ENCODE measurements at regions not wholly inside any gene's neighbourhood (a gene's known extent, or its start where the extent isn't known, plus 50 kb on each side); places are given as distances from the start of the nearest gene placed in this dataset.

GRCh38 chr10:100653957-100654781 lies 91.2 kb upstream of the PAX2 start (continued):
- TF ChIP-seq ZNF132 (tag by site-specific recombination; IDR thresholded peaks at IDR 0.05; ENCODE audit: borderline replicate concordance): no peak
- TF ChIP-seq ZNF48 (tag by site-specific recombination; IDR thresholded peaks at IDR 0.05): no peak
- no peak for TF ChIP-seq ZBTB7A (tag by site-specific recombination; IDR thresholded peaks at IDR 0.05; ENCODE audit: low read depth)
- TF ChIP-seq ZNF350 (tag by site-specific recombination; IDR thresholded peaks at IDR 0.05): no peak
- TF ChIP-seq ZNF621 (tag by site-specific recombination; IDR thresholded peaks at IDR 0.05): no peak
- no peak for TF ChIP-seq ZNF112 (tag by site-specific recombination; IDR thresholded peaks at IDR 0.05)
- no peak for TF ChIP-seq ZNF404 (tag by site-specific recombination; IDR thresholded peaks at IDR 0.05)
- no peak for TF ChIP-seq ZNF140 (tag by site-specific recombination; IDR thresholded peaks at IDR 0.05)
- no peak for TF ChIP-seq ZNF221 (tag by site-specific recombination; IDR thresholded peaks at IDR 0.05; ENCODE audit: borderline replicate concordance)
- no peak for TF ChIP-seq ZBTB44 (tag by site-specific recombination; IDR thresholded peaks at IDR 0.05)
- no peak for TF ChIP-seq YY2 (tag by site-specific recombination; IDR thresholded peaks at IDR 0.05)
- TF ChIP-seq ZNF701 (tag by site-specific recombination; IDR thresholded peaks at IDR 0.05): no peak
- TF ChIP-seq SETDB1 (IDR thresholded peaks at IDR 0.05; ENCODE audit: insufficient read length, low read length): no peak
- TF ChIP-seq ZBTB20 (tag by site-specific recombination; IDR thresholded peaks at IDR 0.05): peak; percentile 60; the same call in 1 of the 2 replicates
- no peak for TF ChIP-seq ZNF354C (tag by site-specific recombination; IDR thresholded peaks at IDR 0.05; ENCODE audit: borderline replicate concordance, low read depth)
- no peak for TF ChIP-seq ZNF280D (tag by site-specific recombination; IDR thresholded peaks at IDR 0.05)
- no peak for TF ChIP-seq ZNF704 (tag by site-specific recombination; IDR thresholded peaks at IDR 0.05)
- peak; percentile 96 for TF ChIP-seq PRDM6 (tag by site-specific recombination; IDR thresholded peaks at IDR 0.05)
- peak; percentile 15; the same call in 1 of the 2 replicates for TF ChIP-seq ZNF10 (tag by site-specific recombination; IDR thresholded peaks at IDR 0.05)
- TF ChIP-seq ZNF521 (tag by site-specific recombination; IDR thresholded peaks at IDR 0.05): no peak
- peak; percentile 52; the same call in 1 of the 2 replicates for TF ChIP-seq GLI2 (tag by site-specific recombination; IDR thresholded peaks at IDR 0.05; ENCODE audit: borderline replicate concordance, low read depth)
- TF ChIP-seq KLF9 (tag by site-specific recombination; IDR thresholded peaks at IDR 0.05; ENCODE audit: low read depth): peak; percentile 39; the same call in 1 of the 2 replicates
- no peak for TF ChIP-seq ZNF555 (tag by site-specific recombination; conservative IDR thresholded peaks at IDR 0.05)
- TF ChIP-seq BCL11B (tag by site-specific recombination; IDR thresholded peaks at IDR 0.05; ENCODE audit: low read depth): peak; percentile 62; the same call in 1 of the 2 replicates
- TF ChIP-seq SP2 (tag by site-specific recombination; IDR thresholded peaks at IDR 0.05): peak; percentile 68
- TF ChIP-seq ZNF341 (tag by site-specific recombination; IDR thresholded peaks at IDR 0.05; ENCODE audit: low read depth): no peak
- peak; percentile 57 for TF ChIP-seq ZBTB8A (tag by site-specific recombination; IDR thresholded peaks at IDR 0.05)
- TF ChIP-seq REST (tag by site-specific recombination; IDR thresholded peaks at IDR 0.05): no peak
- TF ChIP-seq HOXA7 (CRISPR knock-in tag; IDR thresholded peaks at IDR 0.05; ENCODE audit: borderline replicate concordance): no peak

Measured in HEK293 (cell line).